Suprapubic skin (tissue), 4 donors: ENCODE measurements at regions not wholly inside any gene's neighbourhood (a gene's known extent, or its start where the extent isn't known, plus 50 kb on each side); places are given as distances from the start of the nearest gene placed in this dataset.

Source experiments
- DNase-seq, 2 donors: peaks; one replicate each; pipeline ENCODE4 v3.0.0-alpha.2; 2019; ENCODE audit warnings: low spot score in 2 of 2
- H3K27ac ChIP-seq: fragments of 200-600 bp; sonication (generic); one replicate; pipeline ENCODE4 v1.5.1; 2019
- H3K27me3 ChIP-seq: fragments of 200-600 bp; sonication (generic); one replicate; pipeline ENCODE4 v1.5.1; 2019
- H3K36me3 ChIP-seq: fragments of 200-600 bp; sonication (generic); one replicate; pipeline ENCODE4 v1.5.1; 2019
- H3K4me1 ChIP-seq: fragments of 200-600 bp; sonication (generic); one replicate; pipeline ENCODE4 v1.5.1; 2019
- H3K4me3 ChIP-seq: fragments of 200-600 bp; sonication (generic); one replicate; pipeline ENCODE4 v1.5.1; 2019; ENCODE audit warnings: mild to moderate bottlenecking
- H3K9me3 ChIP-seq: fragments of 200-600 bp; sonication (generic); one replicate; pipeline ENCODE4 v1.5.1; 2019
- EP300 ChIP-seq: sonication (generic); formaldehyde crosslinking; IDR thresholded peaks from one replicate; pipeline ENCODE4 v1.6.1; 2017; ENCODE audit warnings: antibody characterized with exemption
- POLR2A ChIP-seq, 2 donors: fragments of 450-650 bp; IDR thresholded peaks; one replicate each; pipeline ENCODE4 v1.6.1; 2017; ENCODE audit warnings: antibody characterized with exemption in 2 of 2, mild to moderate bottlenecking in 2 of 2, moderate library complexity in 2 of 2
- POLR2AphosphoS5 ChIP-seq, 3 donors: sonication (generic); formaldehyde crosslinking; IDR thresholded peaks; one replicate each; pipeline ENCODE4 v1.6.1; 2017; ENCODE audit warnings: antibody characterized with exemption in 3 of 3
- WGBS: methylation state at CpG from one replicate; pipeline ENCODE4 v1.1.5; 2018; 5-methylcytosine and 5-hydroxymethylcytosine counted together
- TF ChIP-seq, protein P1 (sequence below), 2 donors: fragments of 200-600 bp in 1 of 2; fragments of 450-650 bp in 1 of 2; sonication (generic) in 1 of 2; IDR thresholded peaks; one replicate each; pipeline ENCODE4 v1.5.1; 2016 to 2019; ENCODE audit warnings: antibody characterized with exemption in 2 of 2, mild to moderate bottlenecking in 1 of 2, moderate library complexity in 1 of 2

DNA sequence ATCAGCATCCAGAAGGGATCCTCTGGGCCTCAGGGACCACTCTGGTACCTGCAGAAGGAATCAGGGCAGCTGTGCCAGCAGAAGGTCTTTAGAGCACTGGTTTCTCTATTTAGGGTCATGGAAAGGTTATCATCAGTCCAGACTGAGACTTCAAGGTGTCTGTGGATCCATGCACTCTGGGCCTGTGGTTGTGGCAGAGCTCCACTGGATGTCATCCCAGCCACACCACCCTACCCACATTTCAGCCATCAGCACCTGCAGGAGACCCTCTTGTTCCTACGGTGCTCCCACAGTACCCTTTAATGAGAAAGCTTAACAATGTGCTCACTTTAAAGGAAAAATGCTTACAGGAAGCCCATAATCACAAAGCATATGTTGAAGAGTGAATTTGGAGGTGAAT lies 603.4 kb upstream of the CCDC54 start:
- DNase-seq = no peak
- no peaks in the 10 kb centered on the region for H3K27me3 ChIP-seq
- H3K36me3 ChIP-seq = no peaks in the 10 kb centered on the region
- no peak overlapping the region for H3K4me3 ChIP-seq
- H3K9me3 ChIP-seq = no peaks in the 10 kb centered on the region
- H3K4me1 ChIP-seq = no peaks in the 10 kb centered on the region
- 83% methylated on average over 1 of the region's 1 CpG for WGBS
- TF ChIP-seq POLR2A (IDR thresholded peaks at IDR 0.05) = no peak
- no peak for TF ChIP-seq EP300
- TF ChIP-seq, protein P1, sequence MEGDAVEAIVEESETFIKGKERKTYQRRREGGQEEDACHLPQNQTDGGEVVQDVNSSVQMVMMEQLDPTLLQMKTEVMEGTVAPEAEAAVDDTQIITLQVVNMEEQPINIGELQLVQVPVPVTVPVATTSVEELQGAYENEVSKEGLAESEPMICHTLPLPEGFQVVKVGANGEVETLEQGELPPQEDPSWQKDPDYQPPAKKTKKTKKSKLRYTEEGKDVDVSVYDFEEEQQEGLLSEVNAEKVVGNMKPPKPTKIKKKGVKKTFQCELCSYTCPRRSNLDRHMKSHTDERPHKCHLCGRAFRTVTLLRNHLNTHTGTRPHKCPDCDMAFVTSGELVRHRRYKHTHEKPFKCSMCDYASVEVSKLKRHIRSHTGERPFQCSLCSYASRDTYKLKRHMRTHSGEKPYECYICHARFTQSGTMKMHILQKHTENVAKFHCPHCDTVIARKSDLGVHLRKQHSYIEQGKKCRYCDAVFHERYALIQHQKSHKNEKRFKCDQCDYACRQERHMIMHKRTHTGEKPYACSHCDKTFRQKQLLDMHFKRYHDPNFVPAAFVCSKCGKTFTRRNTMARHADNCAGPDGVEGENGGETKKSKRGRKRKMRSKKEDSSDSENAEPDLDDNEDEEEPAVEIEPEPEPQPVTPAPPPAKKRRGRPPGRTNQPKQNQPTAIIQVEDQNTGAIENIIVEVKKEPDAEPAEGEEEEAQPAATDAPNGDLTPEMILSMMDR (IDR thresholded peaks at IDR 0.05) = no peak
- no peak for TF ChIP-seq POLR2AphosphoS5 (IDR thresholded peaks at IDR 0.05)
- H3K27ac ChIP-seq = no peak overlapping the region

DNA sequence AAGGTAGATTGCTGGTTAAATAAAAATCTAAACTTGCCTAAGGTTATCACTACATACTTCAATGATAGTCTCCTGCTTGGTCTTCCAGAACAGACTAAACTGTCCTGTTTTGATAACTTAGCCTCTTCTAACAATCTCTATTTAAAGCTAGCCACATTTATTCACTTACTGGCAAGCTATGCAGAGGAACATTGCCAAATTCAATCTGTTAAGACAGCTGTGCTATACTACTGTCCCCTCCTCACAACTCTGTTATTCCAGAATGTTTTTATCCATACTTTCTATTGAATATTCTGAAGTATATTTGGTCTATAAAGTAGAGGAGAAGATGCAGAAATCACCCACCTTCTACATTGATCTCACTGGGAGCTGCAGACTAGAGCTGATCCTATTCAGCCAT lies 594.0 kb upstream of the CCDC54 start:
- no peak for TF ChIP-seq POLR2AphosphoS5 (IDR thresholded peaks at IDR 0.05)
- TF ChIP-seq POLR2A (IDR thresholded peaks at IDR 0.05) = no peak
- no peak for TF ChIP-seq EP300
- TF ChIP-seq, protein P1 (IDR thresholded peaks at IDR 0.05) = no peak
- H3K9me3 ChIP-seq = no peaks in the 10 kb centered on the region
- no peak overlapping the region for H3K4me3 ChIP-seq
- no peak for DNase-seq
- H3K4me1 ChIP-seq = no peaks in the 10 kb centered on the region
- H3K36me3 ChIP-seq = no peaks in the 10 kb centered on the region
- no peak overlapping the region for H3K27ac ChIP-seq
- no peaks in the 10 kb centered on the region for H3K27me3 ChIP-seq

DNA sequence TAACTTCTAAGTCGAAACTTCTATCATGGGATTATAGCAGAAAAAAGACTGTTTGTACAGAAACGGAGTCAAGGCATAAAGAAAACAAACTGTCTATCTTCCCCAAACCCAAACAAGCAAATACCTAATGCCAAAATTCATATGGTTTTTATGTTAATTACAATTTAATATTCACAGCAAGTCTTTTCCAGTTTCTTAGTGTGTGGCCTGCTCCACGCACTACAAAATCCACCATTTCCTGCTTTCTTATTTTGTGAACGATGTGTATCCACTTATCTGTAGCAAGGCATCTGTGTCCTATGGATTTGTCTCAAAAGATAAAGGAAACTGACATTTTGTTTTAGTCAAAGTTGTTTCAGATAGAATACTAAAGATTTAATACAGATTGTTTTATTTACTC lies 588.0 kb upstream of the CCDC54 start:
- WGBS = 79% methylated on average over 4 of the region's 4 CpGs

DNA sequence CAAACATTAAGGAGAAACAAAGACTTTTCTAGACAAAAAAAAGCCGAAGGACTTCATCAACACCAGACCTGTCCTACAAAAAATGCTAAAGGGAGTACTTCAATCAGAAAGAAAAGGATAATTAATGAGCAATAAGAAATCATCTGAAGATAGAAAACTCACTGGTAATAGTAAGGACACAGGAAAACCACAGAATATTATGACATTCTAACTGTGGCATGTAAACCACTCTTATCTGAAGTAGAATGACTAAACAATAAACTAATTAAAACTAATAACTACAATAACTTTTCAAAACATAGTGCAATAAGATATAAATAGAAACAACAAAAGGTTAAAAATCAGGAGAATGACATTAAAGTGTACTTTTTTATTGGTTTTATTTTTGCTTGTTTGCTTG lies 584.5 kb upstream of the CCDC54 start:
- H3K4me3 ChIP-seq = no peak overlapping the region
- TF ChIP-seq POLR2AphosphoS5 (IDR thresholded peaks at IDR 0.05) = no peak
- TF ChIP-seq, protein P1 (IDR thresholded peaks at IDR 0.05) = no peak
- no peak for TF ChIP-seq EP300
- no peak for TF ChIP-seq POLR2A (IDR thresholded peaks at IDR 0.05)
- no peaks in the 10 kb centered on the region for H3K9me3 ChIP-seq
- DNase-seq = no peak
- H3K4me1 ChIP-seq = no peaks in the 10 kb centered on the region
- WGBS = 97% methylated on average over 1 of the region's 1 CpG
- H3K27ac ChIP-seq = no peak overlapping the region
- no peaks in the 10 kb centered on the region for H3K36me3 ChIP-seq
- no peaks in the 10 kb centered on the region for H3K27me3 ChIP-seq

More for the DNA sequence above, 588.0 kb upstream of the CCDC54 start:
- no peaks in the 10 kb centered on the region for H3K4me1 ChIP-seq
- TF ChIP-seq, protein P1 (IDR thresholded peaks at IDR 0.05) = no peak
- TF ChIP-seq POLR2A (IDR thresholded peaks at IDR 0.05) = no peak
- no peak for TF ChIP-seq EP300
- no peak for TF ChIP-seq POLR2AphosphoS5 (IDR thresholded peaks at IDR 0.05)
- H3K27me3 ChIP-seq = no peaks in the 10 kb centered on the region
- no peak for DNase-seq
- H3K4me3 ChIP-seq = no peak overlapping the region
- no peaks in the 10 kb centered on the region for H3K36me3 ChIP-seq
- no peaks in the 10 kb centered on the region for H3K9me3 ChIP-seq
- H3K27ac ChIP-seq = no peak overlapping the region

DNA sequence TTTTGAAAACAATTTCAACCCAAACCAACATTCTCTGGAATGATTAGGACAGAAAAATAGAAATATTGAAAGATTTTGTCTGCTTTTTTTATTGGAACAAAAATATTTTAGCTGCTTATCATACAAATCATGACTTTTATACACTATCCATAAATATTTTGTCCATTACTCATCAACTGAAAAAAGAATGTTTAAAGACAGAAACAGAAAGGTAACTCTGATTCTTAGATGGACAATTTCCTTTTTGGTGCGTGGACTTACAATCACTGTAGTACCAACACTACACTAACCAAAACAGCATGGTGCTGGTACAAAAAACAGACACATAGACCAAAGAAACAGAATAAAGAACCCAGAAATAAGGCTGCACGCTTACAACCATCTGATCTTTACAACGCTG lies 582.8 kb upstream of the CCDC54 start:
- no peaks in the 10 kb centered on the region for H3K36me3 ChIP-seq
- H3K27ac ChIP-seq = no peak overlapping the region
- H3K4me1 ChIP-seq = no peaks in the 10 kb centered on the region
- no peaks in the 10 kb centered on the region for H3K27me3 ChIP-seq
- TF ChIP-seq POLR2A (IDR thresholded peaks at IDR 0.05) = no peak
- no peak overlapping the region for H3K4me3 ChIP-seq
- H3K9me3 ChIP-seq = no peaks in the 10 kb centered on the region
- WGBS = 98% methylated on average over 3 of the region's 3 CpGs
- no peak for DNase-seq

DNA sequence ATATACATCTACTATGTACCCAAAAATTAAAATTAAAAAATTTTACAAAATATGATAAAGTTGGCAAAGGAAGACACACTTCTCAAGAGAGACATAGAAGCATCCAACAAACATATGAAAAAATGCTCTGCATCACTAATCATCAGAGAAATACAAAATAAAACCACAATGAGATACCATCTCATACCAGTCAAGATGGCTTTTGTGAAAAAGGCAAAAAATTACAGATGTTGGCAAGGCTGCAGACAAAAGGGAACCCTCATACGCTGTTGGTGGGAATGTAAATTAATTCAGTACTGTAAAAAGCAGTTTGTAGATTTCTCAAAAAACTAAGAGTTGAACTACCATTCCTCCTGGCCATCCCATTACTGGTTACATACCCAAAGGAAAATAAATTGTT lies 581.7 kb upstream of the CCDC54 start:
- Histone ChIP-seq H3K4me1 (no peaks in the 10 kb centered on the region), H3K9me3 (no peaks in the 10 kb centered on the region), H3K27me3 (no peaks in the 10 kb centered on the region), H3K27ac (no peak overlapping the region), H3K36me3 (no peaks in the 10 kb centered on the region), H3K4me3 (no peak overlapping the region)
- 83% methylated on average over 1 of the region's 1 CpG for WGBS
- TF ChIP-seq POLR2A (IDR thresholded peaks at IDR 0.05) = no peak
- no peak for TF ChIP-seq POLR2AphosphoS5 (IDR thresholded peaks at IDR 0.05)
- TF ChIP-seq EP300 = no peak
- TF ChIP-seq, protein P1 (IDR thresholded peaks at IDR 0.05) = no peak
- DNase-seq = no peak
